Breast epithelium (tissue), 3 donors: ENCODE measurements at regions not wholly inside any gene's neighbourhood (a gene's known extent, or its start where the extent isn't known, plus 50 kb on each side); places are given as distances from the start of the nearest gene placed in this dataset.

Source experiments
- POLR2A ChIP-seq: fragments of 450-650 bp; IDR thresholded peaks from one replicate; pipeline ENCODE4 v1.6.1; 2016; ENCODE audit warnings: antibody characterized with exemption, mild to moderate bottlenecking, moderate library complexity
- TF ChIP-seq, protein P1 (sequence below), 3 donors: fragments of 450-650 bp; IDR thresholded peaks; one replicate each; pipeline ENCODE4 v1.5.1; 2016 to 2017; ENCODE audit warnings: antibody characterized with exemption in 3 of 3, mild to moderate bottlenecking in 3 of 3, moderate library complexity in 3 of 3

DNA sequence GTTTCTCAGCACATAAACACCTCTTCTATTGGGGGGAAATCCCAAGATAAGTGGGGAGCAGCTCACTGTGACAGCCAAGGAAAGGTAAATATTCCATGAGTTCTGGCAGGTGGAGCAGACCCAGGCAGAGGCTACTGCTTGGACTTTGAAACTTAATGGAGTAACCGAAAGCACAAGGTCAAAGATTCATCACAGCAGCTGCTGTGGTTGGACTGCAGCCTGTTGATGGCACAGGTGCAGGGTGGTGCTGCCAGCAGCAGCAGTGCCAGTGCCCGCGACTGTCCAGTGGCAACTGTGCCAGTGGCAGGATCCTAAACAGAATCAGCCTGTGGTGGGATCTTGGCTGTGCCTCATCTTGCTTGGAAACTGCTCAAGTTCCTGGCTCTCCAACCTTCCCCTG, 81.4 kb upstream of the ARID2 start:
- TF ChIP-seq, protein P1, sequence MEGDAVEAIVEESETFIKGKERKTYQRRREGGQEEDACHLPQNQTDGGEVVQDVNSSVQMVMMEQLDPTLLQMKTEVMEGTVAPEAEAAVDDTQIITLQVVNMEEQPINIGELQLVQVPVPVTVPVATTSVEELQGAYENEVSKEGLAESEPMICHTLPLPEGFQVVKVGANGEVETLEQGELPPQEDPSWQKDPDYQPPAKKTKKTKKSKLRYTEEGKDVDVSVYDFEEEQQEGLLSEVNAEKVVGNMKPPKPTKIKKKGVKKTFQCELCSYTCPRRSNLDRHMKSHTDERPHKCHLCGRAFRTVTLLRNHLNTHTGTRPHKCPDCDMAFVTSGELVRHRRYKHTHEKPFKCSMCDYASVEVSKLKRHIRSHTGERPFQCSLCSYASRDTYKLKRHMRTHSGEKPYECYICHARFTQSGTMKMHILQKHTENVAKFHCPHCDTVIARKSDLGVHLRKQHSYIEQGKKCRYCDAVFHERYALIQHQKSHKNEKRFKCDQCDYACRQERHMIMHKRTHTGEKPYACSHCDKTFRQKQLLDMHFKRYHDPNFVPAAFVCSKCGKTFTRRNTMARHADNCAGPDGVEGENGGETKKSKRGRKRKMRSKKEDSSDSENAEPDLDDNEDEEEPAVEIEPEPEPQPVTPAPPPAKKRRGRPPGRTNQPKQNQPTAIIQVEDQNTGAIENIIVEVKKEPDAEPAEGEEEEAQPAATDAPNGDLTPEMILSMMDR (IDR thresholded peaks at IDR 0.05) = no peak
- TF ChIP-seq POLR2A = no peak
